GM19240 (cell line): ENCODE measurements at regions not wholly inside any gene's neighbourhood (a gene's known extent, or its start where the extent isn't known, plus 50 kb on each side); places are given as distances from the start of the nearest gene placed in this dataset.

Source experiments
- DNase-seq: peaks from one replicate; pipeline ENCODE4 v3.0.0; 2011; ENCODE audit warnings: low spot score; ENCODE audit not compliant: insufficient read length

DNA sequence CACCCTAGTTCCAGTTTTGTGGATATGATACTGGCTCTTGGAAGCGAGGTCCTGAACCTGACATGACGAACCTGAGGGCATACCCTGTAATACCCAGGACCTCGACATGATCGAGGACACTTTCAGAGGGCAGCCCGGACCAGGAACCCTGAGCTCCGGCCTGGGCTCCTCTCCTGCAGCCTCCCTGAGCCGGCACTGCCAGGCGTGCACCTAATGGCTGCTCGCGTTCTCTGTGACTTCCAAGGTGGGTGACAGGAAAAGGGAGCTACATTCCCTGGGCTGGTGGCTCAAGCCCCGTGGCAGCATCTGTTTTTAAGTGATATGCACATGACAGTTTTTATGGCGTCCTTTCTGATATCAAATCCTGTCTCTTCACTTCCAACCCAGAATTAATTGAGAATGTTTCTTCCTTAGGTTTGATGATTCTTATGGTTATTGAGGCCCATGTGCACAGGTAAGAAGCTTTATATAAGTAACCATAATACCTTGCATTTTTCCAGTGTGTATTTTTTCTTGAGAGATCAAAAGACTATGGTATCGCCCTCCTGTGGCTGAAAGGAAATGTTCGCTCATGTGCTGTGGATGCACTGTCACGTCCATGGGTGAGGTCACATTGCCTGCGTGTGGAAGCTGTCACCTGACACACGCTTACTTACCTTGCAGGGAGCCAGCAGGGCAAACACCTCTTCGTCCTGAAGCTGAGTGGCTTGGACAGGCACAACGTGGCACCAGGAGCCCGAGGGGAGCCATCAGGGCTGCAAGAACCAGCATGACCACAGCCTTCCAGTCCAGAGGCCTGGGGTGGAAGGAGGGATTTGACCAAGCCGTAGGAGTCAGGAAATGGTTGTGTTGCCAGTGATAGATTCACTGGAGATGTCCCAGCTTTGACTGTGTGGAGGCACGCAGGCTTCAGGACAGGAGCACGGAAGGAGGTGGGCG lies 367.4 kb upstream of the MYT1L start:
- DNase-seq = no peak

GRCh38 chr2:2696733-2697455 lies 365.8 kb upstream of the MYT1L start:
- DNase-seq = no peak

GRCh38 chr2:2696325-2696724 lies 365.2 kb upstream of the MYT1L start:
- no peak for DNase-seq

DNA sequence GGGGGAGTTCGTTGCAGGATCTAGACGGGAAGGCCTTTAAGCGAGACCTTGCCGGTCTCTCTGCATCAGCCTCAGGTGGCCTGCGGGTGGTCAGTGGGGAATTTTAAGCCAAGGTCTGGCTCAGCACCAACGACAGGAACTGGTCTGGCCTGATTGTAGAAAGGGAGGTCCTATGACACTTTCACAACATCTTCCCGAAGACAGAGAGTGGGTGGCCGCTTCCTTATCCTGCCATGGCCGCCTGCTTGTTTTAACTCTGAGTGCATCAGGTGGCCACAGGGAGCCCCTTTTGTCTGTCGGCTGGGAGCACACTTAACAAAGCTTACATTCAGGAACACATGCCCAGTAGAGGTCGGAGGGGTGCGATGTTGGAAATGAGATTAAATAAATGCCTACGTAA lies 363.7 kb upstream of the MYT1L start:
- DNase-seq = no peak

DNA sequence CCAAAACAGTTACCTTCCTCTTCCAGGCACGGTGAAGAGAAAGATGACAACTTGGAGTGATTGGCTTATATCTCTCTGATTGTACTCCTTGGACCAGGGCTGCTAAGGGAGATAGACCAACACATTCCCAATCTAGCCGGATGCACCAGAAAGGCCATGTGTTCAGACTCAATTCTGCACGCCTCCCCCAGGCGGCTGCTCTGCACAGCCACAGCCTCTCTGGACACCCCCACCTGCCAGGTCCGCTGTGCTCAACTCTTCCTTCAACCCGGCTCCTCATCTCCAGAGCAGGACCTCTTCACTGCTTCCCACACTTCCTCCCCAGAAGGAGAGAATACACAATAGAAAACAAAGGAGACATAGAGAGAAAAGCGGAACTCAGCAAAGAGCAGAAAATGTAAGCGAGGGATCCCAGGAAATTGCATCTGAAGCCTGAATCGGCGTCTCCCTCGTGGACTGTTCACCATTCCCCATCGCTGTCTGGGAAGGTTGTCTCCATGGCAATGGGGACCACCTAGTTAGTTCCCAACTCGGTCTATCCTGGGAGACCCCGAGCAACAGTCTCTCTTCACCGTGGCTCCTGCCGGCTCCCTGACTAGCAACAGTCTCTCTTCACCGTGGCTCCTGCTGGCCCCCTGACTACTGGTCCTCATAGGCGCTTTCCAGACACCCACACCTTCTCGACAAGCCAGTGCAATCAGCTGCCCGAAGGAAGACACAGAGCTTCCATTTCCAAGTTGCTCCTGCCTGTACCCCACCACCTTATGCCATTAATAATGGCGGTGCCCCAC lies 361.7 kb upstream of the MYT1L start:
- DNase-seq = no peak

- DNase-seq = no peak
These were observed 360.3 kb upstream of the MYT1L start for GRCh38 chr2:2691419-2691818.

GRCh38 chr2:2690985-2691384 lies 359.9 kb upstream of the MYT1L start:
- DNase-seq = no peak

DNA sequence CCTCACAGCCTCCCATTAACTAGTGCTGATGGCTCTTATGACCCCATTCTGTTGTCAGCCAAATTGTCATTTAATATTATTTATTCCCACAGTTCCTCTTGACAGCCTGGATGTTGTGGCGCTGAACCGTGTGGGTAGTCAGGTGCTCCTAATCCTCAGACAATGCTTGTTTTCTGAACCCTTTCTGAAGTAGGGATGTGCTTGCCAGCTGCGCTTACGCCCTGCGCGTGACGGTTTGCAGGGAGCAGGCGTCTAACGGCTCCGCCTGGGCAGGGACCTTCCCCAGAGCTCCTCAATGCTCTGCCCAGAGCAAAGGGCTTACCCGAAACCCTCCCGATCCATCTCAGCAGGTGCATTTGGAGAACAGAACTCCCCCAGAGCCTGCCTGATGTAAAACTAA lies 358.2 kb upstream of the MYT1L start:
- no peak for DNase-seq

GRCh38 chr2:2688254-2688653 lies 357.2 kb upstream of the MYT1L start:
- DNase-seq = no peak

DNA sequence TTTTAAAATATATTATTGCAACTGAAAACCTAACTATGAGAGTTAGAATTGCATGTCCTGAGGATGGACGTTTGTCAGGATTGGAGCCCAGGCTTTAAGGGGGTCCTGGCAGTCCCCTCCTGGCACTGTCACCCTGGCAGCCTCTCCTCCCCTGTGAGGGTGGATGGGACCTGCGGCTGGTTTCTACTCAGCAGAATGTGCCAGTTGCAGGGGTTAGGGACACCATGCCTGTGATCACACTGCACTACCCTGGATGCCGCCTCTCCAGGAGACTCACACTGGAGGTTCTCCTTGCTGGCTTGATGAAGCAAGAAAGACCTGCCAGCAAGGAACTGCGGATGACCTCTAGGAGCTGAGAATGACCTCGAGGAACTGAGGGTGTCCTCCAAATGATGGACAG lies 356.7 kb upstream of the MYT1L start:
- no peak for DNase-seq

DNA sequence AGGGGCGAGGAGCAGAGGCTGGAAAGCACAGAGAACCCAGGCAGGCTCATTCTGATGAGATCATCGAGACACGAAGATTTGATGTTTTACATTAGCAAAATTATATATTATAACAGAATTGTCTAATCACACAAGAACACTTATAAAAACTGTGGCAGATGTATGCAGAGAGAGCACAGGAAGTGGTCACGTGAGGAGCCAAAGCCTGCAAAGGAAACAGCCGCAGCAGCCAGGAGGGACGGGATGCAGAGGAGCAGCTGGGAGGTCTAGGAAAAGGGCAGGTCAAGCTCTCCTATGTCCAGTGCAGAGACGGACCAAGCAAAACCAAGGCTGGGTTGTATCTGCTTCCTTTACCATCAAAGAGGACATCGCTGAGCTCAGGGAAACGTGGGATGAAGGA lies 355.1 kb upstream of the MYT1L start:
- DNase-seq = no peak

- no peak for DNase-seq
These were observed 352.6 kb upstream of the MYT1L start for GRCh38 chr2:2683606-2684224.

DNA sequence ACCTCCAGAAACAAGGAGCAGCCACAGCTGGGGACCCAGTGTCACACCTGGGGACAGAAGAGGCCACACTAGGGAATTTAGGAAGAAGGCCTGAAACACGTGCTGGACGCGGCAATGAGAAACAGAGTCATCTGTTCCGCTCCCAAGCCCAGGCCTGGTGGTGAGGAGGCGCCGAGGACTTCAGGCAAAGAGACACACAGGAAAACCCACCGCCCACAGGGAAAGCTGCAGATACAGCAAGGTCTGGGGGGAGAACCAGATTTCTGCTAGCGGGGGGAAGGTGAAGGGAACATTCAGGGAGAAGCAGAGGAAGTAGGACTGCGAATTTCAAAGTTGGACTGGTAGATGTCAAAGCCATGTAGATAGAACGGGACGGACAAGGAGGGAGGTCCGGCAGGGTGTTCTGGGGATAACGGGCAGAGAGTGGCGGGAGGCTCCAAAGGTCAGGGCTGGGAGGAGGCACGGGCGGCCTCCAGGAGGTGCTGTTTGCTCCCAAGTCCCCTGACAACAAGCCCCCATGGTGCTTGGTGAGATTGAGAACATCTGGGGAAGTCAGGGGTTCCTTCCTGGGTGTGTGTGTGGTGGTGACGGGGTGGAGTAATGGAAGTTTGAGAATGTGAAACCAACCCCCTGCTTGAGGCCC lies 351.7 kb upstream of the MYT1L start:
- no peak for DNase-seq

GRCh38 chr2:2681711-2682251 lies 350.7 kb upstream of the MYT1L start:
- DNase-seq = no peak

DNA sequence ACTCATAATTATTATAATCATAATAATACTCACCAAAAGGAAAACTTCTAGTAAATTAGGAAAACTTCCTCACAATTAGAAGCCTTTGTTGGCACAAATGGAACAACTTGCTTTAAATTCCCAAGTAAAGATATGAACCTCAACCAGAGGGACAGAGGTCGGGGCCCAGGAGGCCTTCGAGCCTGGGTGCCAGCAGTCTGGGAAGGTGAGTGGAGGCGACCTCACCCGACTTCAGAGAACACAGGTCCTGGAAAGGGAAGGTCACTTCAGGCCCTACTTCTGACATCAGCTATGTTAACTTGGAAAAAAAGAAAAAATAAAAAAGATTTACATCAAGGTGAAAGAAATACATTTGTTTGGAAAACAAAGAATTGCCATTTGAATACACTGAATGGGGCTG lies 350.0 kb upstream of the MYT1L start:
- no peak for DNase-seq

DNA sequence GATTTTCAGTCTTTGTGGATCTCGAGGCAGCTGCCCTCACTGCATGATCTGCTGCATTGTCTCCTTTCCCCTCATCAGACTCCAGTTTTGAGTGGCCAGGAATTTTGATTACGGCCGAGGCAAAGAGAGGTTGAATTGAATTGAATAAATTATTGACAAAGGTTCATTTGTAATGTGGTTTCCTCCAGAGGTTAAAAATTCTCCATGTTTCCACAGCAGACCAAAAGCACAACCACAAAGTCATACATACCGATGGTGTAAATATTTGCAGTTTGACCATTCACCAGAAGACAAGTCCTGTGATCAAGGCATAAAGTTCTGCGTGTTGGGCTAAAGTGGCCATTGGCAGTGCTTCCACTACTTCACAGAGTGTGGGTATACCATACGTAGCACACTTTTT lies 343.8 kb upstream of the MYT1L start:
- no peak for DNase-seq

- DNase-seq = no peak
These were observed 342.3 kb upstream of the MYT1L start for GRCh38 chr2:2673406-2673805.

- no peak for DNase-seq
These were observed 341.2 kb upstream of the MYT1L start for GRCh38 chr2:2672249-2672648.

GRCh38 chr2:2671826-2672225 lies 340.8 kb upstream of the MYT1L start:
- DNase-seq = no peak

DNA sequence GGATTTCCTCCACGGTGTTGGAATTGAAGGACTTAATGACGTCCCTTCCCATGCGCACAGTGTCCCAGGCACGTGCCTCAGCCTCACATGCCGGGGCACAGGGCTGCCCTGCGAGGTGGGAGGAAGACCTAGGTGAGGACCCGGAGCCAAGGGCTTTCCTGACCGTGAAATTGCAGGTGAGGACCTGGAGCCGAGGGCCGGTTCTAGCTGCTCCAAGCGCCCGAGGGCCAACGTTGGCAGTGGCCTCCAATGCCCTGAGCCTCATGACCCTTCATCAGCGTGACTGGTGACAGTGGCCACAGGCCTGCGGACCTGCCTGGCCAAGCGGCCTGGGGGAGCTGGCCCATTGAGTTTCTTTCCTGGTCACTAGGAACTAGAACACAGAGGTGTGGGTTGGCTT lies 338.2 kb upstream of the MYT1L start:
- no peak for DNase-seq
